BE2C (cell line): ENCODE measurements at regions not wholly inside any gene's neighbourhood (a gene's known extent, or its start where the extent isn't known, plus 50 kb on each side); places are given as distances from the start of the nearest gene placed in this dataset.

Experiments
- DNase-seq: peaks from one replicate; pipeline ENCODE4 v3.0.0-alpha.2; 2020
- H3K27me3 ChIP-seq: fragments of 250-450 bp; sonication (Bioruptor Pico); 2 replicates; pipeline ENCODE4 v1.5.1; 2020; ENCODE audit warnings: mild to moderate bottlenecking
- H3K36me3 ChIP-seq: fragments of 250-450 bp; sonication (Bioruptor Pico); 2 replicates; pipeline ENCODE4 v1.5.1; 2020; ENCODE audit warnings: mild to moderate bottlenecking
- H3K4me1 ChIP-seq: fragments of 250-450 bp; sonication (Bioruptor Pico); 2 replicates; pipeline ENCODE4 v1.5.1; 2020
- H3K4me3 ChIP-seq: 2 replicates; pipeline ENCODE4 v1.5.1; 2011; ENCODE audit warnings: low read depth, low read length
- H3K9me3 ChIP-seq: fragments of 250-450 bp; sonication (Bioruptor Pico); 2 replicates; pipeline ENCODE4 v1.5.1; 2020
- TF ChIP-seq, protein P1 (sequence below): IDR thresholded peaks from 2 replicates; pipeline ENCODE4 v1.5.1; 2012; ENCODE audit warnings: mild to moderate bottlenecking, low read depth, low read length

DNA sequence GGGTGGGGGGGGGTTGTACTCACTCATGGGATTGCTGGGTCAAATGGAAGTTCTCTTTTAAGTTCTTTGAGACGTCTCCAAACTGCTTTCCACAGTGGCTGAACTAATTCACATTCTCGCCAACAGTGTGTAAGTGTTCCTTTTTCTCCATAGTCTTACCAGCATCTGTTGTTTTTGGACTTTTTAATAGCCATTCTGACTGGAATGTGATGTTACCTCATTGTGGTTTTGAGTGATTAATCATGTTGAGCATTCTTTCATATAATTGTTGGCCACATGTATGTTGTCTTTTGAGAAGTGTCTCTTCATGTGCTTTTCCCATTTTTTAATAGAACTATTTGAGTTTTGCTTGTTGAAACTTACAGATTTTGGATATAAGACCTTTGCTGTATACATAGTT, 94.9 kb upstream of the PLPPR1 start:
- Histone ChIP-seq H3K9me3 (no peaks in the 10 kb centered on the region; the same call in 1 of the 2 replicates), H3K36me3 (no peaks in the 10 kb centered on the region), H3K27me3 (no peaks in the 10 kb centered on the region), H3K4me1 (no peaks in the 10 kb centered on the region), H3K4me3 (no peak overlapping the region)
- TF ChIP-seq, protein P1, sequence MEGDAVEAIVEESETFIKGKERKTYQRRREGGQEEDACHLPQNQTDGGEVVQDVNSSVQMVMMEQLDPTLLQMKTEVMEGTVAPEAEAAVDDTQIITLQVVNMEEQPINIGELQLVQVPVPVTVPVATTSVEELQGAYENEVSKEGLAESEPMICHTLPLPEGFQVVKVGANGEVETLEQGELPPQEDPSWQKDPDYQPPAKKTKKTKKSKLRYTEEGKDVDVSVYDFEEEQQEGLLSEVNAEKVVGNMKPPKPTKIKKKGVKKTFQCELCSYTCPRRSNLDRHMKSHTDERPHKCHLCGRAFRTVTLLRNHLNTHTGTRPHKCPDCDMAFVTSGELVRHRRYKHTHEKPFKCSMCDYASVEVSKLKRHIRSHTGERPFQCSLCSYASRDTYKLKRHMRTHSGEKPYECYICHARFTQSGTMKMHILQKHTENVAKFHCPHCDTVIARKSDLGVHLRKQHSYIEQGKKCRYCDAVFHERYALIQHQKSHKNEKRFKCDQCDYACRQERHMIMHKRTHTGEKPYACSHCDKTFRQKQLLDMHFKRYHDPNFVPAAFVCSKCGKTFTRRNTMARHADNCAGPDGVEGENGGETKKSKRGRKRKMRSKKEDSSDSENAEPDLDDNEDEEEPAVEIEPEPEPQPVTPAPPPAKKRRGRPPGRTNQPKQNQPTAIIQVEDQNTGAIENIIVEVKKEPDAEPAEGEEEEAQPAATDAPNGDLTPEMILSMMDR = no peak
- DNase-seq = no peak

DNA sequence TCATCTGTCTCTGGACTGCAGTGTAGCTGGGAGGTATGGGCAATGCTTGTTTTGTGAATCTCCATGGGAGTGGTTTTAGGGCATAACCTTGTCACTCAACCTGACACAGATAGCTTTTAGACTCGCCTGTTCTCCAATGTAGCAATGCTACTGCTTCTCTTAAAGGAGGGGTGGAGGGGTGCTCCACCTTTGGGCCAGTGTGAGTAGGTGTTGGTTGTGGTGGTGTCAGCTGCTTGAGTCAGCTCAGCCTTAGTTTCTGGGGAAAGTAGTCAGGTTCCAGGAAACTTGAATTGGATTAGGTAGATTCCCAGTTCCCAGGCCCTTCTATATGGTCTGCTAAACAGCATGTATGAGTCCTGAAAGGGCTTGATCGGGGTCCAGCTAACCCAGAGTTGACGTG, 91.1 kb upstream of the PLPPR1 start:
- Histone ChIP-seq H3K27me3 (no peaks in the 10 kb centered on the region), H3K9me3 (no peaks in the 10 kb centered on the region; the same call in 1 of the 2 replicates), H3K4me3 (no peak overlapping the region), H3K4me1 (no peaks in the 10 kb centered on the region), H3K36me3 (no peaks in the 10 kb centered on the region)
- TF ChIP-seq, protein P1 = no peak
- no peak for DNase-seq

DNA sequence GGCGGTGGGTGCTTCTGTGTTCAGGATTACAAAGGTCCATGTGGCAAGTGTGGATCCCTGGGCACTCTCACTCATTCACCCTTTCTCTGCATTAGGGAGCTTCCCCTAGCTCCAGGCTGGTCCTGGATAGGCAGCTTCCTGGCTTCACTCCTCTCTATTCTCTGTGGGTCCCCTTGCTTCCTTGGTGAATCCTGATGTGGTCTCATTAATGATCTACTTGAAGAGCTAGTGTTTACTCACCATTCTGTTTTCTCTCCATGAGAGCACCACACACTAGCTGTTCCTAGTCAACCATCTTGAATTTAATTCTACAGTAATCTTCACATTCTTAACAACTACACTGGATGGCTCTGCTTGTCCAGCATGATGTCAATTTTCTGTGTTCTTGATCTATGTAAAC, 90.0 kb upstream of the PLPPR1 start:
- TF ChIP-seq, protein P1 = no peak
- H3K4me3 ChIP-seq = no peak overlapping the region
- H3K36me3 ChIP-seq = no peaks in the 10 kb centered on the region
- H3K27me3 ChIP-seq = no peaks in the 10 kb centered on the region
- H3K4me1 ChIP-seq = no peaks in the 10 kb centered on the region
- no peak for DNase-seq
- H3K9me3 ChIP-seq = no peaks in the 10 kb centered on the region; the same call in 1 of the 2 replicates

DNA sequence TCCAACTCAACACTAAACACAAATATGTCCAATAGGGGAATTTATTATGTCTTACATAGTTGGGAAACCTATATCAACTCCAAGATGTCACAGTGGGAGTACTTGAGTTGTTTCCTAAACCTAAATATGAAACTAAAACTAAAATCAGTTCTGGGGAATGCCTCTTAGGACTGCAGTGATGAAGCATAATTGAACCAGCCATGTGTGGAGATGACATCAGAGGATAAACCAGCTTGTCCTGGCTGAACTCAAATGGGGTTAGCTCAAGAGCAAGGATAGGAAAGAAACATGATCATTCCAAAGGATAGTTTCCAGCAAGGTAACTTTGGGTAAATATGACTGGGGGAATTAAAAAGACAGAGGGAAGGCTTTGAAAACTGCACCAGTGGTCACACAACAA, 88.9 kb upstream of the PLPPR1 start:
- Histone ChIP-seq H3K27me3 (no peaks in the 10 kb centered on the region), H3K4me3 (no peak overlapping the region), H3K4me1 (no peaks in the 10 kb centered on the region), H3K9me3 (no peaks in the 10 kb centered on the region; the same call in 1 of the 2 replicates), H3K36me3 (no peaks in the 10 kb centered on the region)
- TF ChIP-seq, protein P1 = no peak
- no peak for DNase-seq

DNA sequence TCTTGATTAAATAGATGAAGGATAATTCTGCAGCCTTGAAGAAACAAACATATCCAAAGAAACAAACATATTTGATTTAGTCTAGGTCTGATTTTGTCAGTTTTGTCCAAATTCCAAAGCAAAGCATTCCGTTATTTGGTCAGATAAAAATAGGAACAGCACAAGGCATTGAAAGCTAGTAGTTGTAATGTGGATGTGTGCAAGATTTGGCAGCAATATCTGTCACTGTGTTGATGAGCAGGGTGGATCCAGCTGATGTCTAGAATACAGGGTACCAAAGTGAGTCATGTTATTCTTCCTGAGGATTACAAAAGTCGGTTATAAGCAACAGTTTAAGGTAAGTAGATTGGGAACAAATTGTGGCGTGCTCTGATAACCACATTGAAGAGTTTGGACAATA, 69.3 kb upstream of the PLPPR1 start:
- no peaks in the 10 kb centered on the region for H3K9me3 ChIP-seq
- H3K27me3 ChIP-seq = no peaks in the 10 kb centered on the region
- no peak for DNase-seq
- no peaks in the 10 kb centered on the region for H3K36me3 ChIP-seq
- H3K4me1 ChIP-seq = no peaks in the 10 kb centered on the region
- no peak overlapping the region for H3K4me3 ChIP-seq
- TF ChIP-seq, protein P1 = no peak
